ENCODE measurements at regions not wholly inside any gene's neighbourhood (a gene's known extent, or its start where the extent isn't known, plus 50 kb on each side); places are given as distances from the start of the nearest gene placed in this dataset.
"Not testable (repeated sequence)": the region's sequence is repeated elsewhere in the genome, so short reads cannot be mapped to it uniquely, and the experiment has no call there.

DNA sequence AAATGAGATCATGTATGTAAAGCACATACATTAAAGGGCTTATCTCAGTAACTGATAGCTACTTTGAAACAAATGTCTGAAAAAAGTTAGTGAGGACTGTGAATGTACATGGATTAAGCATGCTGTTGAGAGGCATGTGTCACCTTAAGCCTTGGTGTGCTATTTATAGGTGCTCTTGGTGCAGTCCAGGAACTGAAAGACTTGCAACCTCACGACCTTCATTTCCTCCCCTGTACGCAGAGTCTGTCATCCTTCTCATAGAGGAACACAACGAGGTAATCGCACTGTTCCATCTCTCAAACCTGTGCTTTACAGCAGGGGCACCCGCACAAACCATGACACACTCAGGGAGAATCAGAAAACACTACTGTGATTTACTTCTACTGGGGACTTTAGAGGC lies 65.6 kb downstream of the UFM1 start:
- peak; percentile 87 for ATAC-seq
- Mint-ChIP-seq H3K4me3 (peak overlapping the region in 1 of 2 donors; percentile 28), H3K27me3 (no peaks in the 10 kb centered on the region), H3K9me3 (no peaks in the 10 kb centered on the region), H3K4me1 (peaks cover 14% of the 10 kb centered on the region), H3K27ac (peak overlapping the region in 1 of 2 donors; percentile 66)
- peak in 1 of 2 donors; percentile 5 for DNase-seq

- ATAC-seq (no peak), DNase-seq (no peak)
- Mint-ChIP-seq H3K27me3 (no peaks in the 10 kb centered on the region), H3K4me3 (no peak overlapping the region), H3K4me1 (peaks cover 14% of the 10 kb centered on the region), H3K27ac (no peak overlapping the region), H3K9me3 (no peaks in the 10 kb centered on the region)
These were observed 67.6 kb downstream of the UFM1 start for GRCh38 chr13:38417241-38417640.

GRCh38 chr13:38417727-38418126 lies 68.1 kb downstream of the UFM1 start:
- H3K4me3 Mint-ChIP-seq, result no peak overlapping the region
- no peak overlapping the region for H3K27ac Mint-ChIP-seq
- DNase-seq, result no peak
- ATAC-seq, result peak; percentile 81
- H3K4me1 Mint-ChIP-seq, result peaks cover 14% of the 10 kb centered on the region
- H3K9me3 Mint-ChIP-seq, result no peaks in the 10 kb centered on the region
- no peaks in the 10 kb centered on the region for H3K27me3 Mint-ChIP-seq

GRCh38 chr13:38418286-38418685 lies 68.6 kb downstream of the UFM1 start:
- Mint-ChIP-seq H3K4me1 (peaks cover 14% of the 10 kb centered on the region), H3K9me3 (no peaks in the 10 kb centered on the region), H3K27ac (no peak overlapping the region), H3K4me3 (no peak overlapping the region), H3K27me3 (no peaks in the 10 kb centered on the region)
- DNase-seq, result no peak
- ATAC-seq, result no peak

DNA sequence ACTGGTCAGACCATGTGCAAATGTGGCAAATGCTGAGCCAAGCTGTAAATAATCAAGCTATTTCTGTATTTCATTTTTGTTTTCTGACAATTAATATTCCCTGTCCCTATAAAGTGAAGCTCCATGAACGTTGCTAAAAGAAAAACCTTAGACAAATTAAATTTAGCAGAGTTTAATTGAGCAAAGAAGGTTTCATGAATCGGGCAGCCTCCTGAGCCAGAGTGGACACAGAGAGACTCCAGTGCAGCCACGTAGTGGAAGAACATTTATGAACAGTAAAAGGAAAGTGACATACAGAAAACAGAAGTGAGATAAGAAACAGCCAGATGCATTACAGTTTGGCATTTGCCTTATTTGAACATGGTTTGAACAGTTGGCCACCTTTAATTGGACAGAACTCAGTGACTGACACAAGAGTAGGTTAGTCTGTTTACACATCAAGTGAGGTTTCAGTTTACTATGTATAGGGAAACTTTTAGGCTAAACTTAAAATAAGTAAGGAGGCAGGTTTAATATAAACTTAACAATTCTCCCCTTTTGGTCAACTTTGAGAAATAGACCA lies 69.7 kb downstream of the UFM1 start:
- H3K27me3 Mint-ChIP-seq, result no peaks in the 10 kb centered on the region
- no peaks in the 10 kb centered on the region for H3K9me3 Mint-ChIP-seq
- ATAC-seq (no peak), DNase-seq (no peak)
- H3K4me1 Mint-ChIP-seq, result peaks cover 14% of the 10 kb centered on the region
- no peak overlapping the region for H3K4me3 Mint-ChIP-seq
- H3K27ac Mint-ChIP-seq, result no peak overlapping the region

DNA sequence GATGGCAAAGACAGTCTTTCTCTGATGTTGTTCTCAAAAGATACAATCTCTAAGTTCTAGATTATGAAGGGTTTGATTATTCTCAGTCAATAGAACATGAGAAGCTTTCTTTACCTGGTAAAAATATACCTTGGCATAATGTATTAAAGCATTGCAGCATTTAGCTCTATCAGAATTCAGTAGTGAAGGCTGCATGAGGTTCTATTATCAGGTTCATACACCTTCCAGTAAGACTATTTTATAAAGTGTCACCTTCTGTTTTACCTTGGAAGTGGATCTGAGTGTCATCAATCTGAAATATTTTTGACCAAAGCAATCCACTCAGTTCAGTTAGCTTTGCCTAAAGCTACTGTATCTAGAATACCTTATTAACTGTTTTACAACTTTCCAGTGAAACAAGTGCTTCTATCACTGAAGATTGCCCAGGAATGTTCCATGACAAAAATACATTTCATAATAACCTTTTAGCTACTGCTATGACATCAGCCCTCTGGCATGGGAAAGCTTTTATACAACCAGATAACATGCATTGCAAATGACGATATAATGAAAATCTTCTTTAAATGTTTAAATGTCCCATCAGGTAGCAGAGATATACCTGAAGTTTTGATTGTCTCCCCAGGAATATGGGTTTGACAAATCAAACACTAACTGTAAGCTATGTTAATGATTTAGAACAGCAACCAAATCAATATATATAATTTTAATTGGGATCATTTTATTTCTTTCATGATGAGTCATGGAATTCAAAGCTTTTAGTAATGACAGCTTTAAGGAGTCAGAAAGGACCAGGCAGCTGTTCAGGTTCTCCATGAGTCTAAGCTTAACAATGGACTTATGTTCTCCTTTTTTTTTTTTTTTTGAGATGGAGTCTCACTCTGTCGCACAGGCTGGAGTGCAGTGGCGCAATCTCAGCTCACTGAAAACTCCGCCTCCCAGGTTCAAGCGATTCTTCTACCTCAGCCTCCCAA lies 72.2 kb downstream of the UFM1 start:
- ATAC-seq, result no peak
- Mint-ChIP-seq H3K4me3 (no peak overlapping the region), H3K27ac (no peak overlapping the region), H3K4me1 (peaks cover 7% of the 10 kb centered on the region), H3K27me3 (no peaks in the 10 kb centered on the region), H3K9me3 (no peaks in the 10 kb centered on the region)
- DNase-seq, result no peak

DNA sequence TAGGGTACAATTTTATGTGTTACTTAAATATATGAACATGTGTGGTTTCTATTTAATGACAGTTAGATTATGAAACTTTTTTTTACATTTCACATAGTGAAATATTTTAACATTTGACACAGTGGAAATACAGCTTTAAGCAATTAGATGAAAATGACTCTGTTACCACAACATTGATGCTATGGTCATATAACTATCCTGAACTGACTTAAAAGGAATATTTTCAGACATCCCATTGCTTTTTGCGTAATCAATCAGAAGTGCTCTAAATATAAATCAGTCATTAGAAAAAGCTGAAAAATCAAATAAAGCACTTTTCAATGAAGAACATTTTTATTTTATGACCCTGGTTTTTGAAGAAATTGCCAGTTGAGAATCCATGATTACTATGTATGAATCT lies 80.3 kb downstream of the UFM1 start:
- ATAC-seq (no peak), DNase-seq (no peak)
- Mint-ChIP-seq H3K9me3 (no peaks in the 10 kb centered on the region), H3K4me3 (no peak overlapping the region), H3K4me1 (no peaks in the 10 kb centered on the region), H3K27ac (no peak overlapping the region), H3K27me3 (peaks cover 13% of the 10 kb centered on the region)

DNA sequence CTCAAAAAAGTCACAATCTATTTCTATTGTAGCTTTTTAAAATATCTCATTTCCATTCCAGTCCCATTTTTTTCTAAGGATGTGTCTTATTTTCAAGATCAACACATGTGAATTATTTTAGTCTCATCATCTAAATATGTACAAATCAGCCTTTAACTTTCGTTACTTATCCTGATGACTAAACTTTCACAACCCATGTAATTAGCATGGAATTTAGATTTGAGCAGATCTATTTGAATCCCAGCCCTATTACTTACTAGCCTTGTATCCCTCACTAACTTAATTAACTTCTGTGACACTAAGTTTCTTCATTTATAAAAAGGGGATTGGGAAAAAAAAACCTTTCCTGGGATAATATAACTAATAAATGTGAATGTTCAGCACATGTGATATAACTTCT lies 81.1 kb downstream of the UFM1 start:
- DNase-seq, result no peak
- H3K9me3 Mint-ChIP-seq, result peaks cover 0 to 5% of the 10 kb centered on the region in 2 donors
- no peak overlapping the region for H3K4me3 Mint-ChIP-seq
- no peaks in the 10 kb centered on the region for H3K4me1 Mint-ChIP-seq
- no peak for ATAC-seq
- no peak overlapping the region for H3K27ac Mint-ChIP-seq
- H3K27me3 Mint-ChIP-seq, result peaks cover 13% of the 10 kb centered on the region

DNA sequence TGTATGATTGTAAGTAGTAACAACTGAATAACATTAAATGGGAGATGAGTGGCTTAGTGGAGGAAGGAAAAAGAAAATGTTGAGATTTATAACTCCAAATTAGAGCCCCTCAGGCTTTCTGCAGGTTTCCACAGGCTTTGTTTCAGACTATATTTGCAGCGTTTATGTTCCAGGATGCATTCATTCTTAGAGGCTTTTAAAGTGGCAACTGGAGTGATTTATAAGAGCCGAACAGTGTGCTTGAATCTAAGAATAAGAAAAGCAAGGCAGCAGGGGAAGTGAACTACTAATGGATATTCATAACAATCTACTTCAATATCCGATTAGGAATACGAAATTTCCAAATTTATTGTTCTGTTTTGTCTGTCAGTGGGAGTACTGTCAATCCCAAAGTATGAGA lies 91.0 kb downstream of the UFM1 start:
- Mint-ChIP-seq H3K4me3 (no peak overlapping the region), H3K27me3 (peaks cover 8% of the 10 kb centered on the region)
- DNase-seq, result no peak

DNA sequence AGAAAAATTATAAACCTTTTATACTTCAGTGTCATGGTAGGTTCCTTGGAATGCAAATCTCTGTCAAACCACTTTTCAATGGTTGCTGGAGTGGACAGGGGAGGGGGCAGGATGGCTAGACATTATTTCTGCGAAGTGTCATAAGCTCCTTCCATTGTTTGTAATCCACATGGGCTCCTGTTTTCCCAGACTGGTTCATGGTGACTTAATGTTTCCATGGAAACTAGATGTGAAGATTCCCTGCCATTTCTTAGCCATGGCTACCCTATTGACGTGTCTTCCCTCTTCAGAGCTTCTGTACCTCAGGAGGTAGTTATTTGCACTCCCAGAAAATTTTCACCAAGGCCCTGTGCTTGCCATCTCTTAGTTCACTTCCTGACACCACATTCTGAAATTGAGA lies 95.3 kb downstream of the UFM1 start:
- ATAC-seq (no peak), DNase-seq (no peak)
- H3K27ac Mint-ChIP-seq, result no peak overlapping the region
- H3K27me3 Mint-ChIP-seq, result peaks cover 8% of the 10 kb centered on the region
- no peaks in the 10 kb centered on the region for H3K9me3 Mint-ChIP-seq
- no peaks in the 10 kb centered on the region for H3K4me1 Mint-ChIP-seq
- H3K4me3 Mint-ChIP-seq, result no peak overlapping the region

More for the DNA sequence above, 91.0 kb downstream of the UFM1 start:
- Mint-ChIP-seq H3K4me1 (no peaks in the 10 kb centered on the region), H3K9me3 (no peaks in the 10 kb centered on the region), H3K27ac (no peak overlapping the region)
- ATAC-seq, result no peak

DNA sequence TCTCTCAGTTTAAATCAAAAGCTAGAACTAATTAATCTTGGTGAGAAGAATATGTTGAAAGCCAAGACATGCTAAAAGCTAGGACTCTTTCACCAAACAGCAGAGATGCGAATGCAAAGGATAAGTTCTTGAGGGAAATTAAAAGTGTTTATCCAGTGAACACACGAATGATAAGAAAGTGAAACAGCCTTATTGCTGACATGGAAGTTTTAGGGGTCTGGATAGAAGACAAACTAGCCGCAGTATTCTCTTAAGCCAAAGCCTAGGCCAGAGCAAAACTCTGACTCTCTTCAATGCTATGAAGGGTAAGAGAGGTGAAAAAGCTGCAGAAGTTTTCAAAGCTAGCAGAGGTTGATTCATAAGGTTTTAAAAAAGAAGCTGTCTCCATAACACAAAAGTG lies 103.0 kb downstream of the UFM1 start:
- ATAC-seq (no peak), DNase-seq (no peak)
- no peaks in the 10 kb centered on the region for H3K27me3 Mint-ChIP-seq
- H3K9me3 Mint-ChIP-seq, result no peaks in the 10 kb centered on the region
- no peak overlapping the region for H3K4me3 Mint-ChIP-seq
- no peaks in the 10 kb centered on the region for H3K4me1 Mint-ChIP-seq
- no peak overlapping the region for H3K27ac Mint-ChIP-seq

DNA sequence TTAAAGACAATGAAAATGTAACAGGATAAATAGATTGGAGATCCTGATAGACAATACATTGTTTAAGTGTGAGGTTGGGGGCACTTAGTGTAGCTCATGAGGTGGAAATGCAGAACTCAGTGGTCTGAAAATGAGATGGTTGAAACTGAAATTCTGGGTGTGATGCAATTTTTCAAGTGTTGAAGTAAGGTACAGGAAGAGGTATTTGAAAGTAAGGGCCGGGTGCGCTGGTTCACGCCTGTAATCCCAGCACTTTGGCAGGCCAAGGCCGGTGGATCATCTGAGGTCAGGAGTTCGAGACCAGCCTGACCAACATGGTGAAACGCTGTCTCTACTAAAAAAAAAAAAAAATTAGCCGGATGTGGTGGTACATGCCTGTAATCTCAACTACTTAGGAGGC lies 113.0 kb downstream of the UFM1 start:
- Mint-ChIP-seq H3K4me3 (no peak overlapping the region), H3K4me1 (peaks cover 5% of the 10 kb centered on the region), H3K27me3 (peaks cover 10% of the 10 kb centered on the region), H3K9me3 (peaks cover 0 to 26% of the 10 kb centered on the region in 2 donors), H3K27ac (no peak overlapping the region)
- peak; percentile 57 for ATAC-seq
- DNase-seq, result no peak

DNA sequence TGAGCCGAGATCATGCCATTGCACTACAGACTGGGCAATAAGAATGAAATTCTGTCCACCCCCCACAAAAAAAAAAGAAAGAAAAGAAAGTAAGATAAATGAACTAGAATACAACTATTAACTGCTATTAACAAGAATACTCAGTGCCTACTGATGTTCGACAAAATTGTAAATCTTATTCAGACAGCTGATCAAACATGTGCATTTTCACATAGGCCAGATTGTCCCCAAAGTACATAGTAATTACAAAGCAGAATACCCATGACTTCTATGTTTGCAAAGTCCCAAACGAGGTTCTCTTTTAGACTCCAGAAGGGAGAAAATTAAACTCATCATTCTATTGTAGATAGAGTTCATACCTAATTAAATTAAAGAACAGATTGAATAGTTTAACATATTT lies 113.4 kb downstream of the UFM1 start:
- Mint-ChIP-seq H3K27me3 (peaks cover 10% of the 10 kb centered on the region), H3K4me1 (peaks cover 5% of the 10 kb centered on the region), H3K9me3 (peaks cover 0 to 26% of the 10 kb centered on the region in 2 donors), H3K27ac (no peak overlapping the region), H3K4me3 (no peak overlapping the region)
- no peak for DNase-seq
- no peak for ATAC-seq

GRCh38 chr13:38472411-38472810 lies 122.8 kb downstream of the UFM1 start:
- not testable (repeated sequence) for DNase-seq, H3K9me3 Mint-ChIP-seq, ATAC-seq, H3K27ac Mint-ChIP-seq, H3K4me3 Mint-ChIP-seq, H3K27me3 Mint-ChIP-seq, H3K4me1 Mint-ChIP-seq

DNA sequence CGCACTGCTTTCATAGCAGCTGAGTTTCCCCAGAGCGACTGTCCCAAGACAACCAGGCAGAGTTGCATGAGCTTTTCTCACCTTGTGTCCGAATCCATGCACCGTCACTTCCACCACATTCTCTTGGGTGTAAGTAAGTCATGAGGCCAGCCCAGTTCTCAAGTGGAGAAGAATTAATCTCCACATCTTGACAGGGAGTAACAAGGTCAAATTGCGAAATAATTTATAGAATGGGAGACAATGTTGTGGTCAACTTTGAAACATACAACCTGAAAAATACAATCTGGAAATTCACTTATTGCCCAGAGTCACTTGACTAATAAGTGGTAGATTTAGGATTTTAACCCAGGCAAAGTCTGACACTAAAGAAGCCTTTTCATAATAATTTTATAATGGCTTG lies 123.7 kb downstream of the UFM1 start:
- ATAC-seq (no peak), DNase-seq (no peak)
- no peaks in the 10 kb centered on the region for H3K4me1 Mint-ChIP-seq
- no peak overlapping the region for H3K27ac Mint-ChIP-seq
- no peaks in the 10 kb centered on the region for H3K27me3 Mint-ChIP-seq
- H3K4me3 Mint-ChIP-seq, result no peak overlapping the region
- H3K9me3 Mint-ChIP-seq, result no peaks in the 10 kb centered on the region

DNA sequence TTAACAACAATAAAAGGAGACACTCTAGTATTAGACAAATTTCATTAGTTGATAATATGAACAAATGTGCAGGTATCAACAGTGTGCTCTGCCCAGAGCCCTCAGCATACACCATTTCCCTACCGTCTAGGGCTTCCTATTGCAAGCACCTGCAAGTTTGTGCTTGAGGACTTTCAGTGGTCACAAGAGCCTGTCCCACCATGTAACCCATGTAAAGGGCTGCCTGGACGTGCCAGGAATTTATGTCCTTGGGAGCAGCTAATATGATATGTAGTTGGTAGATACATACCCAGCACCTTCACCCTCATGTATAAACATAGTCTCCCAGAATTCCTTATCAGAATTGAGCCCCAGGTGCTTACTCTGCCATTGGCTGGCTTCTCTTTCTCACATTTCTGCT lies 128.0 kb downstream of the UFM1 start:
- Mint-ChIP-seq H3K4me1 (no peaks in the 10 kb centered on the region), H3K9me3 (no peaks in the 10 kb centered on the region), H3K27ac (no peak overlapping the region), H3K27me3 (no peaks in the 10 kb centered on the region), H3K4me3 (no peak overlapping the region)
- DNase-seq (no peak), ATAC-seq (no peak)
